ENCODE measurements at regions not wholly inside any gene's neighbourhood (a gene's known extent, or its start where the extent isn't known, plus 50 kb on each side); places are given as distances from the start of the nearest gene placed in this dataset.

GRCh38 chr13:86974251-86974994 is 696.7 kb upstream of the SLITRK5 start:
- DNase-seq (ENCODE audit: extremely low spot score) = no peak
- POLR2A ChIA-PET = no interaction called here
- CTCF ChIA-PET = interaction anchor here (0.7 to 1.2 kb wide), 5 partner anchors 8 to 307 kb away, joined by 3 to 7 read pairs (median 3); no protein-coding TSS in a partner anchor
- TF ChIP-seq SUZ12 (IDR thresholded peaks at IDR 0.05) (no peak), ZNF384 (IDR thresholded peaks at IDR 0.05) (no peak), ARNT (IDR thresholded peaks at IDR 0.05) (no peak)

GRCh38 chr13:86974995-86975328 is 696.2 kb upstream of the SLITRK5 start:
- no peak for DNase-seq (ENCODE audit: extremely low spot score)

GRCh38 chr13:86976521-86977324 is 694.4 kb upstream of the SLITRK5 start:
- CTCF ChIA-PET = no interaction called here
- no peak for DNase-seq (ENCODE audit: extremely low spot score)
- POLR2A ChIA-PET = no interaction called here
- TF ChIP-seq PKNOX1 (IDR thresholded peaks at IDR 0.05) = no peak
- TF ChIP-seq CTBP1 (IDR thresholded peaks at IDR 0.05; ENCODE audit: borderline replicate concordance) = no peak
- TF ChIP-seq FOXM1 (IDR thresholded peaks at IDR 0.05; ENCODE audit: borderline replicate concordance) = no peak
- TF ChIP-seq SUZ12 (IDR thresholded peaks at IDR 0.05) = no peak
- no peak for TF ChIP-seq NFRKB (IDR thresholded peaks at IDR 0.05)
- TF ChIP-seq TARDBP (IDR thresholded peaks at IDR 0.05) = no peak
- no peak for TF ChIP-seq HDGF (IDR thresholded peaks at IDR 0.05; ENCODE audit: borderline replicate concordance)
- TF ChIP-seq ELF4 (IDR thresholded peaks at IDR 0.05) = no peak
- TF ChIP-seq BHLHE40 (IDR thresholded peaks at IDR 0.05; ENCODE audit: borderline replicate concordance) = no peak
- TF ChIP-seq LEF1 (IDR thresholded peaks at IDR 0.05; ENCODE audit: borderline replicate concordance) = no peak
- no peak for TF ChIP-seq ARNT (IDR thresholded peaks at IDR 0.05)
- TF ChIP-seq FOXA1 (IDR thresholded peaks at IDR 0.05) = no peak
- no peak for TF ChIP-seq L3MBTL2 (conservative IDR thresholded peaks at IDR 0.05)
- TF ChIP-seq FOXK2 (IDR thresholded peaks at IDR 0.05) = no peak

More at GRCh38 chr13:86974995-86975328, 696.2 kb upstream of the SLITRK5 start:
- CTCF ChIA-PET = interaction anchor here (0.6 to 1.2 kb wide), 4 partner anchors 9 to 299 kb away, joined by 3 to 7 read pairs (median 5); no protein-coding TSS in a partner anchor
- TF ChIP-seq FOXM1 (IDR thresholded peaks at IDR 0.05; ENCODE audit: borderline replicate concordance) (no peak), LEF1 (IDR thresholded peaks at IDR 0.05; ENCODE audit: borderline replicate concordance) (no peak), SUZ12 (IDR thresholded peaks at IDR 0.05) (no peak), ELF4 (IDR thresholded peaks at IDR 0.05) (no peak), NFRKB (IDR thresholded peaks at IDR 0.05) (no peak), CTBP1 (IDR thresholded peaks at IDR 0.05; ENCODE audit: borderline replicate concordance) (no peak), FOXK2 (IDR thresholded peaks at IDR 0.05) (no peak), TARDBP (IDR thresholded peaks at IDR 0.05) (no peak)
- POLR2A ChIA-PET = no interaction called here

- no peak for DNase-seq (ENCODE audit: extremely low spot score)
- ChIA-PET CTCF (interaction anchor here (0.6 kb wide), 1 partner anchor 72 kb away, joined by 3 read pairs; no protein-coding TSS in a partner anchor), POLR2A (no interaction called here)
- TF ChIP-seq CTBP1 (IDR thresholded peaks at IDR 0.05; ENCODE audit: borderline replicate concordance) = no peak
- TF ChIP-seq ZNF384 (IDR thresholded peaks at IDR 0.05) = no peak
- TF ChIP-seq L3MBTL2 (conservative IDR thresholded peaks at IDR 0.05) = no peak
- TF ChIP-seq TARDBP (IDR thresholded peaks at IDR 0.05) = no peak
- no peak for TF ChIP-seq FOXK2 (IDR thresholded peaks at IDR 0.05)
- no peak for TF ChIP-seq ARNT (IDR thresholded peaks at IDR 0.05)
- TF ChIP-seq NFRKB (IDR thresholded peaks at IDR 0.05) = no peak
- no peak for TF ChIP-seq ELF4 (IDR thresholded peaks at IDR 0.05)
- no peak for TF ChIP-seq HDGF (IDR thresholded peaks at IDR 0.05; ENCODE audit: borderline replicate concordance)
- no peak for TF ChIP-seq BHLHE40 (IDR thresholded peaks at IDR 0.05; ENCODE audit: borderline replicate concordance)
- TF ChIP-seq FOXM1 (IDR thresholded peaks at IDR 0.05; ENCODE audit: borderline replicate concordance) = no peak
- TF ChIP-seq FOXA1 (IDR thresholded peaks at IDR 0.05) = no peak
- TF ChIP-seq LEF1 (IDR thresholded peaks at IDR 0.05; ENCODE audit: borderline replicate concordance) = no peak
- no peak for TF ChIP-seq PKNOX1 (IDR thresholded peaks at IDR 0.05)
- no peak for TF ChIP-seq SUZ12 (IDR thresholded peaks at IDR 0.05)
- TF ChIP-seq SP1 (IDR thresholded peaks at IDR 0.05) = no peak
These were observed 684.7 kb upstream of the SLITRK5 start for GRCh38 chr13:86986448-86986847.

GRCh38 chr13:86992251-86992650 is 678.9 kb upstream of the SLITRK5 start:
- no peak for DNase-seq (ENCODE audit: extremely low spot score)
- ChIA-PET POLR2A (no interaction called here), CTCF (no interaction called here)
- TF ChIP-seq FOXM1 (IDR thresholded peaks at IDR 0.05; ENCODE audit: borderline replicate concordance) (no peak), PKNOX1 (IDR thresholded peaks at IDR 0.05) (no peak), L3MBTL2 (conservative IDR thresholded peaks at IDR 0.05) (no peak), SUZ12 (IDR thresholded peaks at IDR 0.05) (no peak), SP1 (IDR thresholded peaks at IDR 0.05) (no peak), NFRKB (IDR thresholded peaks at IDR 0.05) (no peak), ELF4 (IDR thresholded peaks at IDR 0.05) (no peak), LEF1 (IDR thresholded peaks at IDR 0.05; ENCODE audit: borderline replicate concordance) (no peak)

GRCh38 chr13:87003265-87003664 is 667.9 kb upstream of the SLITRK5 start:
- CTCF ChIA-PET = no interaction called here
- TF ChIP-seq SUZ12 (IDR thresholded peaks at IDR 0.05) (no peak), L3MBTL2 (conservative IDR thresholded peaks at IDR 0.05) (no peak), LEF1 (IDR thresholded peaks at IDR 0.05; ENCODE audit: borderline replicate concordance) (no peak), ARNT (IDR thresholded peaks at IDR 0.05) (no peak), HDGF (IDR thresholded peaks at IDR 0.05; ENCODE audit: borderline replicate concordance) (no peak), FOXK2 (IDR thresholded peaks at IDR 0.05) (no peak), FOXA1 (IDR thresholded peaks at IDR 0.05) (no peak), BHLHE40 (IDR thresholded peaks at IDR 0.05; ENCODE audit: borderline replicate concordance) (no peak), TARDBP (IDR thresholded peaks at IDR 0.05) (no peak), SP1 (IDR thresholded peaks at IDR 0.05) (no peak), CTBP1 (IDR thresholded peaks at IDR 0.05; ENCODE audit: borderline replicate concordance) (no peak), ZNF384 (IDR thresholded peaks at IDR 0.05) (no peak), NFRKB (IDR thresholded peaks at IDR 0.05) (no peak), FOXM1 (IDR thresholded peaks at IDR 0.05; ENCODE audit: borderline replicate concordance) (no peak), ELF4 (IDR thresholded peaks at IDR 0.05) (no peak), PKNOX1 (IDR thresholded peaks at IDR 0.05) (no peak)
- POLR2A ChIA-PET = no interaction called here
- DNase-seq (ENCODE audit: extremely low spot score) = no peak
